HEK293 (cell line): ENCODE measurements at regions not wholly inside any gene's neighbourhood (a gene's known extent, or its start where the extent isn't known, plus 50 kb on each side); places are given as distances from the start of the nearest gene placed in this dataset.

ENCODE experiments used
- ZNF146 ChIP-seq: fragments of 450-650 bp; formaldehyde crosslinking; IDR thresholded peaks from 2 replicates; pipeline ENCODE4 v1.5.1; 2016; ENCODE audit warnings: missing biosample characterization, missing genetic modification characterization
- ZNF518A ChIP-seq: fragments of 450-650 bp; formaldehyde crosslinking; conservative IDR thresholded peaks from 2 replicates; pipeline ENCODE4 v1.5.1; 2016; ENCODE audit warnings: low read depth, missing biosample characterization, missing genetic modification characterization
- TF ChIP-seq, protein P1 (sequence below): IDR thresholded peaks from 2 replicates; pipeline ENCODE4 v1.6.1; 2011; ENCODE audit warnings: mild to moderate bottlenecking, low read depth, low read length, borderline replicate concordance
- TF ChIP-seq, protein P2 (sequence below): fragments of 450-650 bp; formaldehyde crosslinking; IDR thresholded peaks from 2 replicates; pipeline ENCODE4 v1.5.1; 2016; ENCODE audit warnings: missing biosample characterization, missing genetic modification characterization
- TF ChIP-seq, protein P3 (sequence below): fragments of 450-650 bp; IDR thresholded peaks from 2 replicates; pipeline ENCODE4 v1.5.1; 2018; ENCODE audit warnings: missing biosample characterization, missing genetic modification characterization

DNA sequence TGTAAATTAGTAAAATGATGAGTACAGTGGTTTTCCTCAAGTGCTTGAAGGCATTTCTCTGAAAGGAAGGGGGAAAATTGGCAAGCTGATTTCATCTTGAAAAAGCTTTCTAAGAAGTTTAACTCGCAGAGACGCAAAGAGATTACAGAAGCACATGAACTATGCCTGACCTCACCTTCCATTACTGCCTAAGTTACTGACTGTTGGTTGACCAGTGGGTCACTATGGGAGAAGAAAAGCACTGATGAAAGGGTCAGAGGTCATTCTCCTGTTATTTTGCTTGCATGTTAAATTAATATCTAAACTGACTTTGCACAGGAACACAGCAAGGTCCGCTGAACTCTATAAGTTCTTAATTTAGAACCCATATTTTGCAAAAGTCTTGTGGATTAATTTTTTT lies 225.6 kb downstream of the ARL4A start:
- TF ChIP-seq, protein P1, sequence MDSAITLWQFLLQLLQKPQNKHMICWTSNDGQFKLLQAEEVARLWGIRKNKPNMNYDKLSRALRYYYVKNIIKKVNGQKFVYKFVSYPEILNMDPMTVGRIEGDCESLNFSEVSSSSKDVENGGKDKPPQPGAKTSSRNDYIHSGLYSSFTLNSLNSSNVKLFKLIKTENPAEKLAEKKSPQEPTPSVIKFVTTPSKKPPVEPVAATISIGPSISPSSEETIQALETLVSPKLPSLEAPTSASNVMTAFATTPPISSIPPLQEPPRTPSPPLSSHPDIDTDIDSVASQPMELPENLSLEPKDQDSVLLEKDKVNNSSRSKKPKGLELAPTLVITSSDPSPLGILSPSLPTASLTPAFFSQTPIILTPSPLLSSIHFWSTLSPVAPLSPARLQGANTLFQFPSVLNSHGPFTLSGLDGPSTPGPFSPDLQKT, result no peak
- TF ChIP-seq, protein P2, sequence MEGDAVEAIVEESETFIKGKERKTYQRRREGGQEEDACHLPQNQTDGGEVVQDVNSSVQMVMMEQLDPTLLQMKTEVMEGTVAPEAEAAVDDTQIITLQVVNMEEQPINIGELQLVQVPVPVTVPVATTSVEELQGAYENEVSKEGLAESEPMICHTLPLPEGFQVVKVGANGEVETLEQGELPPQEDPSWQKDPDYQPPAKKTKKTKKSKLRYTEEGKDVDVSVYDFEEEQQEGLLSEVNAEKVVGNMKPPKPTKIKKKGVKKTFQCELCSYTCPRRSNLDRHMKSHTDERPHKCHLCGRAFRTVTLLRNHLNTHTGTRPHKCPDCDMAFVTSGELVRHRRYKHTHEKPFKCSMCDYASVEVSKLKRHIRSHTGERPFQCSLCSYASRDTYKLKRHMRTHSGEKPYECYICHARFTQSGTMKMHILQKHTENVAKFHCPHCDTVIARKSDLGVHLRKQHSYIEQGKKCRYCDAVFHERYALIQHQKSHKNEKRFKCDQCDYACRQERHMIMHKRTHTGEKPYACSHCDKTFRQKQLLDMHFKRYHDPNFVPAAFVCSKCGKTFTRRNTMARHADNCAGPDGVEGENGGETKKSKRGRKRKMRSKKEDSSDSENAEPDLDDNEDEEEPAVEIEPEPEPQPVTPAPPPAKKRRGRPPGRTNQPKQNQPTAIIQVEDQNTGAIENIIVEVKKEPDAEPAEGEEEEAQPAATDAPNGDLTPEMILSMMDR (tag by site-specific recombination), result no peak
- TF ChIP-seq ZNF518A (tag by site-specific recombination), result no peak
- TF ChIP-seq ZNF146 (tag by site-specific recombination), result no peak
- TF ChIP-seq, protein P3, sequence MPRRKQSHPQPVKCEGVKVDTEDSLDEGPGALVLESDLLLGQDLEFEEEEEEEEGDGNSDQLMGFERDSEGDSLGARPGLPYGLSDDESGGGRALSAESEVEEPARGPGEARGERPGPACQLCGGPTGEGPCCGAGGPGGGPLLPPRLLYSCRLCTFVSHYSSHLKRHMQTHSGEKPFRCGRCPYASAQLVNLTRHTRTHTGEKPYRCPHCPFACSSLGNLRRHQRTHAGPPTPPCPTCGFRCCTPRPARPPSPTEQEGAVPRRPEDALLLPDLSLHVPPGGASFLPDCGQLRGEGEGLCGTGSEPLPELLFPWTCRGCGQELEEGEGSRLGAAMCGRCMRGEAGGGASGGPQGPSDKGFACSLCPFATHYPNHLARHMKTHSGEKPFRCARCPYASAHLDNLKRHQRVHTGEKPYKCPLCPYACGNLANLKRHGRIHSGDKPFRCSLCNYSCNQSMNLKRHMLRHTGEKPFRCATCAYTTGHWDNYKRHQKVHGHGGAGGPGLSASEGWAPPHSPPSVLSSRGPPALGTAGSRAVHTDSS (tag by site-specific recombination), result no peak
